ENCODE measurements at regions not wholly inside any gene's neighbourhood (a gene's known extent, or its start where the extent isn't known, plus 50 kb on each side); places are given as distances from the start of the nearest gene placed in this dataset.

GRCh38 chr7:110142939-110143526, 947.9 kb upstream of the LRRN3 start:
- no peak overlapping the region for H3K4me3 ChIP-seq (ENCODE audit: low read depth, low read length)
- DNase-seq (ENCODE audit: low read depth): no peak
- no peak for TF ChIP-seq CTCF (IDR thresholded peaks at IDR 0.05; ENCODE audit: insufficient read depth, low read depth, low read length)

- no peak for DNase-seq (ENCODE audit: low read depth)
- TF ChIP-seq CTCF (IDR thresholded peaks at IDR 0.05; ENCODE audit: insufficient read depth, low read depth, low read length): no peak
- no peak overlapping the region for H3K4me3 ChIP-seq (ENCODE audit: low read depth, low read length)
Observed at GRCh38 chr7:110144599-110144998, 946.3 kb upstream of the LRRN3 start.

GRCh38 chr7:110148054-110148453, 942.9 kb upstream of the LRRN3 start:
- no peak for TF ChIP-seq CTCF (IDR thresholded peaks at IDR 0.05; ENCODE audit: insufficient read depth, low read depth, low read length)
- no peak for DNase-seq (ENCODE audit: low read depth)

GRCh38 chr7:110153222-110153621, 937.7 kb upstream of the LRRN3 start:
- TF ChIP-seq CTCF (IDR thresholded peaks at IDR 0.05; ENCODE audit: insufficient read depth, low read depth, low read length): no peak
- H3K4me3 ChIP-seq (ENCODE audit: low read depth, low read length): no peak overlapping the region

More at GRCh38 chr7:110148054-110148453, 942.9 kb upstream of the LRRN3 start:
- no peak overlapping the region for H3K4me3 ChIP-seq (ENCODE audit: low read depth, low read length)

GRCh38 chr7:110156511-110156910, 934.4 kb upstream of the LRRN3 start:
- DNase-seq (ENCODE audit: low read depth): no peak
- no peak overlapping the region for H3K4me3 ChIP-seq (ENCODE audit: low read depth, low read length)
- no peak for TF ChIP-seq CTCF (IDR thresholded peaks at IDR 0.05; ENCODE audit: insufficient read depth, low read depth, low read length)

More at GRCh38 chr7:110153222-110153621, 937.7 kb upstream of the LRRN3 start:
- DNase-seq (ENCODE audit: low read depth): no peak

- no peak for TF ChIP-seq CTCF (IDR thresholded peaks at IDR 0.05; ENCODE audit: insufficient read depth, low read depth, low read length)
- H3K4me3 ChIP-seq (ENCODE audit: low read depth, low read length): no peak overlapping the region
- DNase-seq (ENCODE audit: low read depth): no peak
Observed at GRCh38 chr7:110157631-110158362, 933.1 kb upstream of the LRRN3 start.
